ENCODE measurements at regions not wholly inside any gene's neighbourhood (a gene's known extent, or its start where the extent isn't known, plus 50 kb on each side); places are given as distances from the start of the nearest gene placed in this dataset.

DNA sequence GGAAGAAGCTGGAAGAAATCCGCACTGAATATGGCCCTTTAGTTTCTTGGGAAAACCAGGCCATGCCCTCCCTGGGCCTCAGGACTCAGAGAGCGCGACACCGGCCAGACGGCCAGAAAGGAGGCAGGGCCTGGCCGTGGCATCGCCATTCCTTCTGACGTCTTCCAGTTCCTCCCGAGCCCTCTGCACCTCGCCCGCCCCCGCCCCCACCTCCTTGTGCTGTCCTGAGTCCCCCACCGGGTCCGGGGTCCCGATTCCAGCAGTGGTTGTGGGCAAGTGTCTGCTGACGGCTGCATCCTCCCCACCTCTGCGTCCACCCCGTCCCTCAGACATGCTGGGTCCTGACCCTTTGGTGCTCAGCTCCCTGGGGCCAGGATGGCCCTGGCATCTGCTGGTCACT is 312.1 kb upstream of the SHH start:
- TF ChIP-seq CTCF (IDR thresholded peaks at IDR 0.05; ENCODE audit: low read depth, low read length, missing input control) (no peak), TAF1 (conservative IDR thresholded peaks at IDR 0.05) (no peak), REST (IDR thresholded peaks at IDR 0.05) (no peak), RAD21 (IDR thresholded peaks at IDR 0.05) (no peak), GABPA (IDR thresholded peaks at IDR 0.05 in 1 of 2, conservative IDR thresholded peaks at IDR 0.05 in 1 of 2) (no peak), JUND (IDR thresholded peaks at IDR 0.05) (no peak), MAX (IDR thresholded peaks at IDR 0.05) (no peak), SP1 (IDR thresholded peaks at IDR 0.05) (no peak), RXRA (IDR thresholded peaks at IDR 0.05) (no peak), YY1 (IDR thresholded peaks at IDR 0.05) (no peak), FOXA1 (IDR thresholded peaks at IDR 0.05) (no peak)
- TF ChIP-seq, protein P1, sequence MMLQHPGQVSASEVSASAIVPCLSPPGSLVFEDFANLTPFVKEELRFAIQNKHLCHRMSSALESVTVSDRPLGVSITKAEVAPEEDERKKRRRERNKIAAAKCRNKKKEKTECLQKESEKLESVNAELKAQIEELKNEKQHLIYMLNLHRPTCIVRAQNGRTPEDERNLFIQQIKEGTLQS (IDR thresholded peaks at IDR 0.05) = no peak
- TF ChIP-seq, protein P2, sequence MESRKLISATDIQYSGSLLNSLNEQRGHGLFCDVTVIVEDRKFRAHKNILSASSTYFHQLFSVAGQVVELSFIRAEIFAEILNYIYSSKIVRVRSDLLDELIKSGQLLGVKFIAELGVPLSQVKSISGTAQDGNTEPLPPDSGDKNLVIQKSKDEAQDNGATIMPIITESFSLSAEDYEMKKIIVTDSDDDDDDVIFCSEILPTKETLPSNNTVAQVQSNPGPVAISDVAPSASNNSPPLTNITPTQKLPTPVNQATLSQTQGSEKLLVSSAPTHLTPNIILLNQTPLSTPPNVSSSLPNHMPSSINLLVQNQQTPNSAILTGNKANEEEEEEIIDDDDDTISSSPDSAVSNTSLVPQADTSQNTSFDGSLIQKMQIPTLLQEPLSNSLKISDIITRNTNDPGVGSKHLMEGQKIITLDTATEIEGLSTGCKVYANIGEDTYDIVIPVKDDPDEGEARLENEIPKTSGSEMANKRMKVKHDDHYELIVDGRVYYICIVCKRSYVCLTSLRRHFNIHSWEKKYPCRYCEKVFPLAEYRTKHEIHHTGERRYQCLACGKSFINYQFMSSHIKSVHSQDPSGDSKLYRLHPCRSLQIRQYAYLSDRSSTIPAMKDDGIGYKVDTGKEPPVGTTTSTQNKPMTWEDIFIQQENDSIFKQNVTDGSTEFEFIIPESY (IDR thresholded peaks at IDR 0.05) = no peak
